ENCODE measurements at regions not wholly inside any gene's neighbourhood (a gene's known extent, or its start where the extent isn't known, plus 50 kb on each side); places are given as distances from the start of the nearest gene placed in this dataset.

GRCh38 chr2:15729709-15730544 lies 138.3 kb downstream of the DDX1 start:
- intact Hi-C loops (cut with DNase I), result no loop called here
- no peak for DNase-seq
- ATAC-seq (ENCODE audit: poor library complexity), result peak; percentile 18

DNA sequence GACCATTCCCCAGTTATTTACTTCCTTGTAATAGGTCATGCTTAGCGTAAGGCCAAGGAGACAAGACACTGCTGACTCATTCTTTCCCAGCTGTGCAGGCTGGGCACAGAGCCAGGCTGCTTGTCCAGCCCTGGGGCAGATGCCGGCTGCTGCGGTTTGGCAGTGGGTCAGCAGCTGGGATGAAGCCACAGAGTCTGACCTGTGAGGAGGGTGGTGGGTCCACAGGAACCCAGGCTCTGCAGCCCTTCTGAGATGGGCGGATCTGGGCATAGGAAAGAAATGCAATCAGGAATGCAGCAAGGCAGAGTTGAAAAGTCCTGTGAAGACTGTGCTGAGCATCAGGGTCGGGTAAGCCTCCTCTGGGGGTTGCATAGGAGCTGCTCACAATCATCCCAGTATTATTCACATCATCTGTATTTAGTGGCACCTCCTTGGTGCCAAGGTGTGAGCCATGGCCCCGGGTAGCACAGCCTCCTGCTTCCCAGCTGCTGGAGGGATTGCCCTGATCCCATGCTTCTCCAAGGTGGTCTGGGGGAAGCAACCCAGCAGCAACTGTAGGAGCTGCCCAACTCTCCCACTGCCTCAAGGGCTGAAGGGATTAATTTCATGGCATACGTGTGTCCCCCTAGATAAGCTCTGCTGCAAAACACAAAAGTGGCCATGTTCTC lies 139.0 kb downstream of the DDX1 start:
- intact Hi-C loops (cut with DNase I), result no loop called here
- ATAC-seq (ENCODE audit: poor library complexity) (peak; percentile 93), DNase-seq (peak; percentile 98)

DNA sequence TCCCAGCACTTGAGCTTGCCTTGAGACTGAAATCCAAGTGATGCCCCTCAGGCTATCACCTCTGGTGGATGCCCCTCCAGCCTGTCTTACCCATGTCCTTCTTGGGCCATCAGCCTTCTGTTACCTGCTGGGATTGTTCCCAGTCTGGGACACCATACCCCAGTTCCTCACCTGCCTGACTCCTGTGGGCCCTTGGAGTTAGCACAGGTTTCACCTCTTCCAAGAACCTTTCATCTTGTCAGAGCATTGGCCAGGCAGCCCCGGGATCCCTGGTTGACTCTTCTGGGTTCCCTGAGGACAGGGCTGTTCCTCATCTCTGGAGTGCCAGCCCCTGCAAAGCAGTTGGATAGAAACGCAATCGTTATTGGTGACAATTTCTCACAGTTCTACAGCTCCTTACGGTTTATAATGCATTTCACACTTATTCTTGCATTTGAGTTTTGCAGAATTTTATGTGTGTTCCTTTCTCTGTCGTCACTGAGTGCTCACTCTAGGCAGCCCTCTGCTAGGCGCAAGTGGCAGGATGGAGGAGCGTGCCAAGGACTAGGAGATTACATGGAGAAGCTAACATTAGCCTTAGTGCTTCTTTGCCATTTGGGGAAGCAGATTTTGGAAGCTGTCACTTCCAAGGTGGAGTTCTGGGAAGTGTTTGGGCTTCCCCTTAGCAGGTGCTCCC lies 139.7 kb downstream of the DDX1 start:
- no peak for DNase-seq
- intact Hi-C loops (cut with DNase I), result no loop called here
- no peak for ATAC-seq (ENCODE audit: poor library complexity)

DNA sequence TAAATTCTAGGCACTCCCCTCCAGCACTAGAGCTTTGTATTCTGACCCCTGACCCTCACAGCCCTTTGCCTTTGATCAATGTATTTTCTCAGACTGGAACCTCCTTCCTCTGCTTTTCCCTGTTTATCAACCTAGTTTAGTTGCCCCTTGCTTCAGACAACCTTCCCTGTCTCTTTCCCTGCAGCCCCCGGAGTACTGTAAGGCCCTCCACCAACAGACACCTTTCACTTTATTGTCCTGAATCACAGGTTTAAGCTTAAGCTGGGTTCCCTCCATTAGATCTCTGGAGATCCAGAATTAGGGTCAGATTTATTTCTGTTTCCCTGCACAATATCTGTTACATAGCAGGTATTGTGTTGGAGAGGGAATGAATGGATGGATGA lies 140.2 kb downstream of the DDX1 start:
- no peak for DNase-seq
- no peak for ATAC-seq (ENCODE audit: poor library complexity)
- intact Hi-C loops (cut with DNase I), result no loop called here

- no peak for DNase-seq
- intact Hi-C loops (cut with DNase I), result no loop called here
- no peak for ATAC-seq (ENCODE audit: poor library complexity)
Measured at GRCh38 chr2:15732341-15733077, 140.8 kb downstream of the DDX1 start.

- DNase-seq (no peak), ATAC-seq (ENCODE audit: poor library complexity) (peak; percentile 13)
- intact Hi-C loops (cut with DNase I), result no loop called here
Measured at GRCh38 chr2:15733867-15734673, 142.4 kb downstream of the DDX1 start.

- intact Hi-C loops (cut with DNase I), result no loop called here
- ATAC-seq (ENCODE audit: poor library complexity) (peak; percentile 70), DNase-seq (no peak)
Measured at GRCh38 chr2:15734674-15735483, 143.2 kb downstream of the DDX1 start.

DNA sequence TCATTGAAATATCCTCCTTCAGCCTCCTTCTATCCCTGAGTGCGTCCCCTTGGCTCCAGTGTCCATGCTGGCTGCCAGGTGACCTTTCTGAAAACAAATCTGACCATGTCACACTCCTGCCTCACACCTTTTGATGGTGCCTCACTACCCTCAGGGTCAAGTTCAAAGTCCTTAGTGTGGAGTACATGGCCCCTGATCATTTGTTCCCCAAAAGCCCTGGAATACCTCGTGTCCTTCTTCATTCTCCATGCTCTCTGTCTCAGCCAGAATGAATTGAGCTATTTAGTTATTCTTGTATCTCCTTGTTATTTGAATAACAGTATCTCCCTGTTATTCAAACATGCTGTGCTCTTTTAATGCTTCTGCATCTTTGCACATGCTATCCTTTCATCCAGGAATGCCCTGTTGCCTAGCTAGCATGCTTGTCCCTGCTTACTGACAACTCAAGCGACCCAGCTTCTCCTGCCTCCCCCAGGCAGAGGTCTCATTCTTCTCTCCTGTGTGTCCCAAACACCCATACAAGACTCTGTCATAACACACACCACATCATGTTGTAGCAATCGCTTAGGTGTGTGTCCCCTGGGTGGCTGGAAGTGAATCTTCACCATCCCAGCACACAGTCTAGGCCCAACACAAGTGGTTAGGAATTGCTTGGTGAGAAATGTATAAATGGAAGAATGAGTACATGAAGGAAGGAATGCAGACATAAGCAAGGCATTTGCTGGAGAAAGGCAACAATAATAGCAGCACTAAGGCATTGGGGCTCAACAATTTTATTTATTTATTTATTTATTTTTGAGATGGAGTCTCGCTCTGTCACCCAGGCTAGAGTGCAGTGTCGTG lies 144.0 kb downstream of the DDX1 start:
- intact Hi-C loops (cut with DNase I), result no loop called here
- DNase-seq (no peak), ATAC-seq (ENCODE audit: poor library complexity) (no peak)

- intact Hi-C loops (cut with DNase I), result no loop called here
- DNase-seq, result no peak
- no peak for ATAC-seq (ENCODE audit: poor library complexity)
Measured at GRCh38 chr2:15736396-15737180, 144.9 kb downstream of the DDX1 start.

- intact Hi-C loops (cut with DNase I), result no loop called here
- ATAC-seq (ENCODE audit: poor library complexity), result no peak
- DNase-seq, result no peak
Measured at GRCh38 chr2:15737314-15738224, 145.9 kb downstream of the DDX1 start.

GRCh38 chr2:15738225-15738546 lies 146.5 kb downstream of the DDX1 start:
- intact Hi-C loops (cut with DNase I), result no loop called here
- no peak for ATAC-seq (ENCODE audit: poor library complexity)
- DNase-seq, result no peak

GRCh38 chr2:15738943-15739342 lies 147.3 kb downstream of the DDX1 start:
- intact Hi-C loops (cut with DNase I), result no loop called here
- DNase-seq (no peak), ATAC-seq (ENCODE audit: poor library complexity) (no peak)

GRCh38 chr2:15744820-15745219 lies 153.2 kb downstream of the DDX1 start:
- intact Hi-C loops (cut with DNase I), result no loop called here
- no peak for DNase-seq
- ATAC-seq (ENCODE audit: poor library complexity), result no peak

- DNase-seq, result no peak
- ATAC-seq (ENCODE audit: poor library complexity), result no peak
- intact Hi-C loops (cut with DNase I), result no loop called here
Measured at GRCh38 chr2:15745350-15745749, 153.7 kb downstream of the DDX1 start.

Measured in Right ventricle myocardium superior (tissue), 1 donor.